AG09309 (cell line): ENCODE measurements at regions not wholly inside any gene's neighbourhood (a gene's known extent, or its start where the extent isn't known, plus 50 kb on each side); places are given as distances from the start of the nearest gene placed in this dataset.

Experiments
- DNase-seq: peaks from one replicate; pipeline ENCODE4 v3.0.0-alpha.2; 2010; ENCODE audit warnings: low read depth
- H3K4me3 ChIP-seq: 2 replicates; pipeline ENCODE4 v1.5.1; 2011; ENCODE audit warnings: mild to moderate bottlenecking, low read depth, low read length, moderate library complexity; ENCODE audit not compliant: control insufficient read depth
- CTCF ChIP-seq: IDR thresholded peaks from 2 replicates; pipeline ENCODE4 v1.5.1; 2011; ENCODE audit warnings: mild to moderate bottlenecking, low read depth, low read length, inconsistent platforms; ENCODE audit not compliant: insufficient read depth, control insufficient read depth; ENCODE audit errors: missing control alignments

- TF ChIP-seq CTCF = no peak
- no peak for DNase-seq
- H3K4me3 ChIP-seq = no peak overlapping the region
Observed at GRCh38 chr21:15206514-15206913, 141.7 kb upstream of the NRIP1 start.

GRCh38 chr21:15207231-15207630, 142.4 kb upstream of the NRIP1 start:
- DNase-seq = no peak
- no peak overlapping the region for H3K4me3 ChIP-seq
- no peak for TF ChIP-seq CTCF

GRCh38 chr21:15207635-15208370, 143.0 kb upstream of the NRIP1 start:
- no peak for DNase-seq
- no peak for TF ChIP-seq CTCF
- no peak overlapping the region for H3K4me3 ChIP-seq

GRCh38 chr21:15208786-15209185, 144.0 kb upstream of the NRIP1 start:
- no peak for TF ChIP-seq CTCF
- no peak overlapping the region for H3K4me3 ChIP-seq
- no peak for DNase-seq

- DNase-seq = no peak
- TF ChIP-seq CTCF = no peak
Observed at GRCh38 chr21:15209224-15209623, 144.4 kb upstream of the NRIP1 start.

GRCh38 chr21:15210235-15210678, 145.5 kb upstream of the NRIP1 start:
- TF ChIP-seq CTCF = no peak
- no peak overlapping the region for H3K4me3 ChIP-seq
- no peak for DNase-seq

More at GRCh38 chr21:15209224-15209623, 144.4 kb upstream of the NRIP1 start:
- H3K4me3 ChIP-seq = no peak overlapping the region

GRCh38 chr21:15211491-15212133, 146.8 kb upstream of the NRIP1 start:
- DNase-seq = no peak
- TF ChIP-seq CTCF = no peak

More at GRCh38 chr21:15211491-15212133, 146.8 kb upstream of the NRIP1 start:
- no peak overlapping the region for H3K4me3 ChIP-seq
